OCI-LY7 (cell line): ENCODE measurements at regions not wholly inside any gene's neighbourhood (a gene's known extent, or its start where the extent isn't known, plus 50 kb on each side); places are given as distances from the start of the nearest gene placed in this dataset.

Experiments used
- CTCF ChIP-seq: fragments of 200-600 bp; sonication (generic); conservative IDR thresholded peaks from 2 replicates; pipeline ENCODE4 v1.5.1; 2014; ENCODE audit warnings: mild to moderate bottlenecking, antibody characterized with exemption, low read length, moderate library complexity, mixed read lengths
- EZH2phosphoT487 ChIP-seq: fragments of 200-600 bp; sonication (generic); IDR thresholded peaks from 2 replicates; pipeline ENCODE4 v1.6.1; 2018; ENCODE audit warnings: low read depth, borderline replicate concordance, mild to moderate bottlenecking, mixed run types, antibody characterized with exemption, low read length, moderate library complexity, mixed read lengths

GRCh38 chr4:14125375-14126129 lies 498.0 kb upstream of the BOD1L1 start:
- TF ChIP-seq CTCF (no peak), EZH2phosphoT487 (no peak)
